ENCODE measurements at regions not wholly inside any gene's neighbourhood (a gene's known extent, or its start where the extent isn't known, plus 50 kb on each side); places are given as distances from the start of the nearest gene placed in this dataset.

DNA sequence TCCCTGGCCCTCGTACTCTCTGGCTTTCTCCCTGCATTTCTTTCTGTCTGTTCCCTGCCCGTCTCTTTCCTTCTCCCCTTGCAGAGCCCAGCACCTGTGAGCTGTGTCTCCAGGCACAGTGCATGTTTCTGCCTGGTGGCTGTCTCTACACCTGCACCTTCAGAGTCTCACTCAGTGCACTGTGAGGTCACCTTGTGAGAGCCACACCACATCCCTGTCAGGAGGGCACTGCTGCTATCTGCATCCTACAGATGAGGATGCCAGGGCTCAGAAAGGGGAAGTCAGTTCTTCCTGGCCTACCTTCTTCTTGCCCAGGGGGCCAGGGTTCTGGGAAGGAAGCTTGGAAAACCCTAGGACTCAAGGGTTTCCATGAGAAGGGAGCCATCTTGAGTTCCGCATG, 69.7 kb upstream of the NEURL1B start:
- Histone ChIP-seq H3K4me1 (ENCODE audit: control insufficient read depth in 2 of 2, insufficient read depth in 2 of 2, low read length in 2 of 2) (peaks cover 0 to 2% of the 10 kb centered on the region in 2 donors), H3K27ac (ENCODE audit: low read depth in 1 of 2, low read length in 1 of 2) (no peak overlapping the region), H3K36me3 (ENCODE audit: control insufficient read depth in 2 of 2, insufficient read depth in 2 of 2, low read length in 1 of 2) (no peaks in the 10 kb centered on the region), H3K27me3 (ENCODE audit: control insufficient read depth in 2 of 2, insufficient read depth in 1 of 2, low read length in 1 of 2) (no peaks in the 10 kb centered on the region), H3K9me3 (ENCODE audit: control insufficient read depth in 2 of 2, insufficient read depth in 1 of 2, low read length in 1 of 2) (no peaks in the 10 kb centered on the region), H3K4me3 (ENCODE audit: low read length in 2 of 2) (no peak overlapping the region)
- 42% methylated on average over 3 of the region's 3 CpGs for WGBS
- DNase-seq (ENCODE audit: low read depth in 6 of 9, low spot score in 9 of 9) = no peak

DNA sequence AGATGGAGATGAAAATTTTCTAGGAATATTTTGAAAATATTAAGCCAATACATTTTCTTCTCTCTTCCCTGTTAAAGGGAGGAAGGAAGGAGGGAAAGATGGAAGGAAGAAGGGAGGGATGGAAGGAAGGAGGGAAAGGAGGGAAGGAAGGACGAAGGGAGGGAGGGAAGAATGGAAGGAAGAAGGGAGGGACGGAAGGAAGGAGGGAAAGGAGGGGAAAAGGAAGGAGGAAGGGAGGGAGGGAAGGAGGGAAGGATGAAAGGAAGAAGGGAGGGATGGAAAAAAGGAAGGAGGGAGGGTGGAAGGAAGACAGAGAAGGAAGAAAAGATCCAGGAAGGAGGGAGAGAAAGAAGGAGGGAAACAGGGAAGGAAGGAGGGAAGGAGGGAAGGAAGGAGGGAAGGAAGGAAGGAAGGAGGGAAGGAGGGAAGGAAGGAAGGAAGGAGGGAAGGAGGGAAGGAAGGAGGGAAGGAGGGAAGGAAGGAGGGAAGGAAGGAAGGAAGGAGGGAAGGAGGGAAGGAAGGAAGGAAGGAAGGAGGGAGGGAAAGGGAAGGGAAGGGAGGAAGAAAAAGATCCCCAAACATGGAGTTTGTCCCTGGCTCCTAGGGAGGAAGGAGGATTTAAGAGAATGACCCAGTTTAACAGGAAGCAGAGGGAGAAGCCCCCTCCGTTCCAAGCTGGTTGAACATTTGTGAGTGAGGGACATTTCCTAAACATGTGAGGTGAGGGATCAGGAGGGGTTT, 70.3 kb upstream of the NEURL1B start:
- DNase-seq (ENCODE audit: low read depth in 6 of 9, low spot score in 9 of 9) = no peak
- peaks cover 0 to 2% of the 10 kb centered on the region in 2 donors for H3K4me1 ChIP-seq (ENCODE audit: control insufficient read depth in 2 of 2, insufficient read depth in 2 of 2, low read length in 2 of 2)

DNA sequence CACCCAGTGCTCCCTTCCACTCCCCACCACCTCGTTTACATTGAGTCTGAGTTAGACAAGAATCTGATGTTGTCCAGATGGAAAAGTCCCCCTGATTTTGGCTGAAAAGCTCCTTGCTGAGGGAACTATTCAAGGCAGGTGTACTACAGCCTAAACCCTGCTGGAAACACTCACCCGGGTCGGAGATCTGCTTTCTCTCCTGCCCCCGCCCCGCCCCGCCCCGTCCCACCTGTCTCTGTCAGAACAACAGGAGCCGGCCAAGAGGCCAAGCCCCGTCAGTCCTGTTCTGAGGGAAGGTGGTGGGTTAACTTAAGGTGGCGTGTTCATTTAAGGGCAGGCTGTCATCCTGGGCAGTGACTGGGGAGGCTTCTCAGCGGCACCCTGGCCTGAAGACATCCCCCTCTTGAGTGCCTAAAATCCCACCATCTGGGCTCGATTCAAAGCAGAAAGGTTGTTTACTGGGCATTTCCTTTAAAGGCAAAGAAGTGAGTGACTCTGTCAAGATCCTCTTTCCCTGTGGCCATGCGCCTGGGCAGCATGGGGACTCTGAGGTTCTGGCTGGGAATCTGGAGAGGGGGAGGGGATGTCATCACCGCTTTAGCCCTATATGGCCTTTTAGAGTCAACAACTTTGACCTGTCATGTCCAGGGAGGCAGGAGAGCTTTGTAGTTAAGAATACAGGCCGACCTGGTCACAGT, 71.1 kb upstream of the NEURL1B start:
- Histone ChIP-seq H3K4me3 (ENCODE audit: low read length in 2 of 2) (no peak overlapping the region), H3K27me3 (ENCODE audit: control insufficient read depth in 2 of 2, insufficient read depth in 1 of 2, low read length in 1 of 2) (no peaks in the 10 kb centered on the region), H3K4me1 (ENCODE audit: control insufficient read depth in 2 of 2, insufficient read depth in 2 of 2, low read length in 2 of 2) (peaks cover 0 to 5% of the 10 kb centered on the region in 2 donors), H3K9me3 (ENCODE audit: control insufficient read depth in 2 of 2, insufficient read depth in 1 of 2, low read length in 1 of 2) (no peaks in the 10 kb centered on the region), H3K36me3 (ENCODE audit: control insufficient read depth in 2 of 2, insufficient read depth in 2 of 2, low read length in 1 of 2) (no peaks in the 10 kb centered on the region), H3K27ac (ENCODE audit: low read depth in 1 of 2, low read length in 1 of 2) (no peak overlapping the region)
- 93% methylated on average over 15 of the region's 15 CpGs for WGBS
- no peak for DNase-seq (ENCODE audit: low read depth in 6 of 9, low spot score in 9 of 9)

More for the DNA sequence above, 70.3 kb upstream of the NEURL1B start:
- Histone ChIP-seq H3K27me3 (ENCODE audit: control insufficient read depth in 2 of 2, insufficient read depth in 1 of 2, low read length in 1 of 2) (no peaks in the 10 kb centered on the region), H3K27ac (ENCODE audit: low read depth in 1 of 2, low read length in 1 of 2) (no peak overlapping the region), H3K36me3 (ENCODE audit: control insufficient read depth in 2 of 2, insufficient read depth in 2 of 2, low read length in 1 of 2) (no peaks in the 10 kb centered on the region), H3K4me3 (ENCODE audit: low read length in 2 of 2) (no peak overlapping the region), H3K9me3 (ENCODE audit: control insufficient read depth in 2 of 2, insufficient read depth in 1 of 2, low read length in 1 of 2) (no peaks in the 10 kb centered on the region)
- 80% methylated on average over 3 of the region's 3 CpGs for WGBS

DNA sequence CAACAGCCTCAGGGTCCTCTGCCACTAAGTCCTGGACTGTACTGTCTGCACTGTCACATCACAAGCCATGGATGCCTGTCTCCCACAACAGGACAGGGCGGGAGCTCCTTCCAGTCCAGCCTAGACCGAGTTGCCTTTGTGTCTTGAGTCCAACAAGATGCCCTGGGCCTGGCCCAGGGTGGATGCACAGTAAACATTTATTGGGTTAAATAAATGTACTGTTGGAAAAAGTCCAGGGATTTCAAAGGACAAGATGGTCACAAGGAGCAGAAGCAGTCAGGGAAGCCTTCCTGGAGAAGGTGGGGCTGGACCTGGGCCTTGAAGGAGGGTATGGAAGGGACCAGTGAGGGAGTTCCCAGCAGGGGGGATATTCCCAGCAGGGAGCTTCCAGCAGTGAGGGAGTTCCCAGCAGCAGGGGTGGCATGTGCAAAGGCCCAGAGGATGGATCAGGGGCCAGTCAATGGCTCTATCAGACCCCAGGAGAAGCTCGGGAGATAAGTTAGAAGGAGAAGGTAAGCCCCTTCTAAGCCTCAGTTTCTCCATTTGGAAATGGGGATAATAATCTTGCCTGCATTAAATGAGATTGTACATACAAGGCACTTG, 72.7 kb upstream of the NEURL1B start:
- H3K27me3 ChIP-seq (ENCODE audit: control insufficient read depth in 2 of 2, insufficient read depth in 1 of 2, low read length in 1 of 2) = no peaks in the 10 kb centered on the region

DNA sequence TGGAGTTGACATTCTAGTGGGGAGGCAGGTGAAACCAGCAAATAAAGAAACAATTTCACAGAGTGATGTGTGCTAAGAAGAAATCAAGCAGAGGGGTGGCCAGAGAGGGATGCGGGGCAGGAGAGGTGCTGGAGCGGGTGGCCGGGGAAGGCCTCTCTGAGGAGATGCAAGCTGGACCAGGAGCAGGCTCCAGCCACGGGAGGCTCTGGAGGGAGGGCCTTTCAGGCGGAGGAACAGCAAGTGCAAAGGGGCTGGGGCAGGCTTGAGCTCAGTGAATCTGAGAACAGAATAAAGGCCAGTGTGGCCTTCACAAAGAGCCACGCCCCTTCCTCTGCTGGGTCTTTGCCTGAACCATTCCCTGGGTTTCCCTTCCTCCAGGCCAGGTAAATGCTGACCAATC, 73.2 kb upstream of the NEURL1B start:
- Histone ChIP-seq H3K9me3 (ENCODE audit: control insufficient read depth in 2 of 2, insufficient read depth in 1 of 2, low read length in 1 of 2) (no peaks in the 10 kb centered on the region), H3K27me3 (ENCODE audit: control insufficient read depth in 2 of 2, insufficient read depth in 1 of 2, low read length in 1 of 2) (peaks cover 0 to 1% of the 10 kb centered on the region in 2 donors), H3K4me1 (ENCODE audit: control insufficient read depth in 2 of 2, insufficient read depth in 2 of 2, low read length in 2 of 2) (peaks cover 0 to 23% of the 10 kb centered on the region in 2 donors), H3K27ac (ENCODE audit: low read depth in 1 of 2, low read length in 1 of 2) (no peak overlapping the region), H3K36me3 (ENCODE audit: control insufficient read depth in 2 of 2, insufficient read depth in 2 of 2, low read length in 1 of 2) (no peaks in the 10 kb centered on the region), H3K4me3 (ENCODE audit: low read length in 2 of 2) (no peak overlapping the region)
- DNase-seq (ENCODE audit: low read depth in 6 of 9, low spot score in 9 of 9) = no peak
- 95% methylated on average over 6 of the region's 6 CpGs for WGBS

More for the DNA sequence above, 72.7 kb upstream of the NEURL1B start:
- H3K36me3 ChIP-seq (ENCODE audit: control insufficient read depth in 2 of 2, insufficient read depth in 2 of 2, low read length in 1 of 2) = no peaks in the 10 kb centered on the region
- no peak overlapping the region for H3K4me3 ChIP-seq (ENCODE audit: low read length in 2 of 2)
- DNase-seq (ENCODE audit: low read depth in 6 of 9, low spot score in 9 of 9) = no peak
- 96% methylated on average over 3 of the region's 3 CpGs for WGBS
- no peak overlapping the region for H3K27ac ChIP-seq (ENCODE audit: low read depth in 1 of 2, low read length in 1 of 2)
- peaks cover 0 to 19% of the 10 kb centered on the region in 2 donors for H3K4me1 ChIP-seq (ENCODE audit: control insufficient read depth in 2 of 2, insufficient read depth in 2 of 2, low read length in 2 of 2)
- H3K9me3 ChIP-seq (ENCODE audit: control insufficient read depth in 2 of 2, insufficient read depth in 1 of 2, low read length in 1 of 2) = no peaks in the 10 kb centered on the region

DNA sequence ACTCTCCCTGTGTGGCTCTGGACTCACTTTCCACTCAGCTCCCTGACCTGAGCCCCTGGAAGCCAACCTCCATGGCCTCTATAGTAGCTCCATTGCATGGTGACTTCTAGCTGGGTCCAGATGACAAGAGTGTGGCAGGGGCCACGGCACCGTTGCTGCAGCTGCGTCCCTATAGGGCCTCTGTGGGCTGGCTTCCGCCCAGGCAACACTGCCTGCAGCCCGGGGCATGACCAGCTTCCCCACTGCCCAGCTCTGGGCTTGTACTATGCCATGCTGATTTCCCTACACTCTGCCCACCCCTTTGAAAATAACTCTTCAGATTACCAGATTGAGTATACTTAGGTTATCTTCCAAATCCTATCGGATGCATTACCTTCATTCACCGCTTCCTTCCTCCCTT, 73.8 kb upstream of the NEURL1B start:
- H3K27me3 ChIP-seq (ENCODE audit: control insufficient read depth in 2 of 2, insufficient read depth in 1 of 2, low read length in 1 of 2) = peaks cover 0 to 2% of the 10 kb centered on the region in 2 donors
- DNase-seq (ENCODE audit: low read depth in 6 of 9, low spot score in 9 of 9) = no peak
- H3K4me1 ChIP-seq (ENCODE audit: control insufficient read depth in 2 of 2, insufficient read depth in 2 of 2, low read length in 2 of 2) = peaks cover 0 to 23% of the 10 kb centered on the region in 2 donors
- no peaks in the 10 kb centered on the region for H3K9me3 ChIP-seq (ENCODE audit: control insufficient read depth in 2 of 2, insufficient read depth in 1 of 2, low read length in 1 of 2)
- H3K4me3 ChIP-seq (ENCODE audit: low read length in 2 of 2) = no peak overlapping the region
- no peaks in the 10 kb centered on the region for H3K36me3 ChIP-seq (ENCODE audit: control insufficient read depth in 2 of 2, insufficient read depth in 2 of 2, low read length in 1 of 2)
- no peak overlapping the region for H3K27ac ChIP-seq (ENCODE audit: low read depth in 1 of 2, low read length in 1 of 2)
- WGBS = 97% methylated on average over 7 of the region's 7 CpGs

DNA sequence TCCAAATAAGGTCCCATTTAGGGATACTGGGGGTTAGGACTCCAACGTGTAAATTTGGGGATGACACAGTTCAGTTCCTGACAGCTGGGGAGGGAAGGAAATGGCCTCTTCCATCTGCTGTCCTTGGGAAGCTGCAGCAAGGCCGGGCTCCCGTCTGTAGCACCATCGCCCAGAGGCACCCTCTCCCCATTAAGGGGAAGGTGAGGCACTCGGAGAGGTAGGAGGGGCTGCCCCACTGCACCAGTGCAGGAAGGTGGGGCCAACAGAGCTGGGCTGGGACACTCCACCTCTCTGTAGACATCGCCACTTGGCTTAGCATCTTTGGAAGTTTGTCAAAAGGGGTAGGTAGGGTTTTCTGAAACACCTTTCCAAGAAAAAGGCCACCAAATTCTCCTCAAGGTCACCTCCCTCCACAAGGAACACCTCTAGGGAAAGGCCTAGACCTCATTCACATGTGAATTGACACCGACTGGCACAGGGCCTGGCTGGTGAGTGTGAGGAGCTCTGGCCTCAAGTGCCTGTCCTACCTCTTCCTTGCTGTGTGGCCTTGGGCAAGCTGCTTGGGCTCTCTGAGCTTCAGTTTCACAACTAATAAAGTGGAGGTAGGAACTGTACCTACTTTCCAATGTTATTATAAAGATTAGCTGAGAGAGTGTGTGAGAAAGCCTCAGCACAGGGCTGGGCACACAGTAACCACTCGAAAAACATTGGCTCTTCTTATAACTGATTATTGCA, 75.0 kb upstream of the NEURL1B start:
- Histone ChIP-seq H3K4me1 (ENCODE audit: control insufficient read depth in 2 of 2, insufficient read depth in 2 of 2, low read length in 2 of 2) (peaks cover 0 to 23% of the 10 kb centered on the region in 2 donors), H3K27ac (ENCODE audit: low read depth in 1 of 2, low read length in 1 of 2) (no peak overlapping the region), H3K4me3 (ENCODE audit: low read length in 2 of 2) (no peak overlapping the region), H3K9me3 (ENCODE audit: control insufficient read depth in 2 of 2, insufficient read depth in 1 of 2, low read length in 1 of 2) (no peaks in the 10 kb centered on the region), H3K27me3 (ENCODE audit: control insufficient read depth in 2 of 2, insufficient read depth in 1 of 2, low read length in 1 of 2) (peaks cover 0 to 2% of the 10 kb centered on the region in 2 donors), H3K36me3 (ENCODE audit: control insufficient read depth in 2 of 2, insufficient read depth in 2 of 2, low read length in 1 of 2) (no peaks in the 10 kb centered on the region)
- WGBS = 93% methylated on average over 8 of the region's 8 CpGs
- DNase-seq (ENCODE audit: low read depth in 6 of 9, low spot score in 9 of 9) = no peak

DNA sequence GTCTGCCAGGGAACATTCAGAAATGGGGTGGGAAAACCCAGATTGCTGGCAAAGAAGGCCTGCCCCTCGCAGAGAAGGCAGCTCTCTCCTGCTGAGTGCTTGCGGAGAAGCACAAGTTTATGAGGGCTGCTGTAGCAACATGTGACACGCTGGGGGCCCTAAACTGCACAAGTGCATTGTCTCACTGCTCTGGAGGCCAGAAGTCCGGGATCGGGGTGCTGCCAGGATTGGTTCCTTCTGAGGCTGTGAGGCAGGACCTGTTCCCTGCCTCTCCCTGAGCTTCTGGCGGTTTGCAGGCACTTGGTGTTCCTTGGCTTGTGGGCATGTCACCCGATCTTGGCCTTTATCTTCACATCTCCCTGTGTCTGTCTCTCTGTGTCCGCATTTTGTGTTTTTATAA, 75.6 kb upstream of the NEURL1B start:
- 95% methylated on average over 8 of the region's 8 CpGs for WGBS
- peaks cover 0 to 23% of the 10 kb centered on the region in 2 donors for H3K4me1 ChIP-seq (ENCODE audit: control insufficient read depth in 2 of 2, insufficient read depth in 2 of 2, low read length in 2 of 2)
- H3K27me3 ChIP-seq (ENCODE audit: control insufficient read depth in 2 of 2, insufficient read depth in 1 of 2, low read length in 1 of 2) = peaks cover 0 to 2% of the 10 kb centered on the region in 2 donors
- DNase-seq (ENCODE audit: low read depth in 6 of 9, low spot score in 9 of 9) = no peak
- no peaks in the 10 kb centered on the region for H3K36me3 ChIP-seq (ENCODE audit: control insufficient read depth in 2 of 2, insufficient read depth in 2 of 2, low read length in 1 of 2)
- no peak overlapping the region for H3K27ac ChIP-seq (ENCODE audit: low read depth in 1 of 2, low read length in 1 of 2)
- H3K4me3 ChIP-seq (ENCODE audit: low read length in 2 of 2) = no peak overlapping the region
- no peaks in the 10 kb centered on the region for H3K9me3 ChIP-seq (ENCODE audit: control insufficient read depth in 2 of 2, insufficient read depth in 1 of 2, low read length in 1 of 2)
